Neural progenitor cell (in vitro differentiated cells): ENCODE measurements at regions not wholly inside any gene's neighbourhood (a gene's known extent, or its start where the extent isn't known, plus 50 kb on each side); places are given as distances from the start of the nearest gene placed in this dataset.

Experiments used
- DNase-seq: peaks from one replicate; pipeline ENCODE4 v3.0.0-alpha.2; 2016; ENCODE audit warnings: low spot score
- H2AFZ ChIP-seq: fragments of 200-600 bp; sonication (generic); replicated peaks from 2 replicates; pipeline ENCODE4 v1.6.1; 2016; ENCODE audit warnings: antibody characterized with exemption
- H3F3A ChIP-seq: fragments of 200-600 bp; sonication (generic); 2 replicates; pipeline ENCODE4 v1.6.1; 2016; ENCODE audit warnings: antibody characterized with exemption, low read depth
- H3K27ac ChIP-seq: fragments of 200-600 bp; sonication (generic); 2 replicates; pipeline ENCODE4 v1.5.1; 2016; ENCODE audit warnings: mild to moderate bottlenecking
- H3K27me3 ChIP-seq: fragments of 200-600 bp; sonication (generic); 2 replicates; pipeline ENCODE4 v1.6.1; 2016; ENCODE audit warnings: mild to moderate bottlenecking, moderate library complexity
- H3K36me3 ChIP-seq: fragments of 200-600 bp; sonication (generic); 2 replicates; pipeline ENCODE4 v1.5.1; 2016
- H3K4me1 ChIP-seq: fragments of 200-600 bp; sonication (generic); 2 replicates; pipeline ENCODE4 v1.6.1; 2016; ENCODE audit warnings: mixed run types
- H3K4me2 ChIP-seq: fragments of 200-600 bp; sonication (generic); 2 replicates; pipeline ENCODE4 v1.6.1; 2016
- H3K4me3 ChIP-seq: fragments of 200-600 bp; sonication (generic); 2 replicates; pipeline ENCODE4 v1.5.1; 2016
- H3K79me2 ChIP-seq: fragments of 200-600 bp; sonication (generic); 2 replicates; pipeline ENCODE4 v1.6.1; 2016; ENCODE audit warnings: low read depth
- H3K9ac ChIP-seq: fragments of 200-600 bp; sonication (generic); 2 replicates; pipeline ENCODE4 v1.6.1; 2016
- H3K9me3 ChIP-seq: fragments of 200-600 bp; sonication (generic); 2 replicates; pipeline ENCODE4 v1.5.1; 2016; ENCODE audit warnings: low read depth
- H4K20me1 ChIP-seq: fragments of 200-600 bp; sonication (generic); 2 replicates; pipeline ENCODE4 v1.6.1; 2016; ENCODE audit warnings: low read depth
- H3K27ac Mint-ChIP-seq: 3 replicates; pipeline ENCODE4 v1.8.0; 2021; ENCODE audit warnings: mixed read lengths
- H3K27me3 Mint-ChIP-seq: 2 replicates; pipeline ENCODE4 v1.8.0; 2022; ENCODE audit warnings: low read depth, mild to moderate bottlenecking, inconsistent platforms, moderate library complexity, mixed read lengths; ENCODE audit not compliant: insufficient read depth
- H3K36me3 Mint-ChIP-seq: 3 replicates; pipeline ENCODE4 v1.8.0; 2021; ENCODE audit warnings: mixed read lengths
- H3K4me1 Mint-ChIP-seq: 3 replicates; pipeline ENCODE4 v1.8.0; 2021; ENCODE audit warnings: mixed read lengths
- H3K4me3 Mint-ChIP-seq: 3 replicates; pipeline ENCODE4 v1.8.0; 2021; ENCODE audit warnings: mild to moderate bottlenecking, moderate library complexity, mixed read lengths
- H3K9me3 Mint-ChIP-seq: 3 replicates; pipeline ENCODE4 v1.8.0; 2020; ENCODE audit warnings: mixed read lengths
- EZH2 ChIP-seq: fragments of 200-600 bp; sonication (generic); IDR thresholded peaks from 2 replicates; pipeline ENCODE4 v1.6.1; 2017; ENCODE audit warnings: antibody characterized with exemption, mild to moderate bottlenecking, moderate library complexity
- EZH2phosphoT487 ChIP-seq: fragments of 200-600 bp; sonication (generic); IDR thresholded peaks from 2 replicates; pipeline ENCODE4 v1.6.1; 2017; ENCODE audit warnings: antibody characterized with exemption
- TF ChIP-seq, protein P1 (sequence below): fragments of 200-600 bp; sonication (generic); IDR thresholded peaks from 2 replicates; pipeline ENCODE4 v1.5.1; 2017; ENCODE audit warnings: antibody characterized with exemption, mild to moderate bottlenecking

GRCh38 chr6:8993111-8993510 lies 557.8 kb upstream of the SLC35B3 start:
- no peaks in the 10 kb centered on the region for H3K27me3 Mint-ChIP-seq
- H3K36me3 ChIP-seq: no peaks in the 10 kb centered on the region

DNA sequence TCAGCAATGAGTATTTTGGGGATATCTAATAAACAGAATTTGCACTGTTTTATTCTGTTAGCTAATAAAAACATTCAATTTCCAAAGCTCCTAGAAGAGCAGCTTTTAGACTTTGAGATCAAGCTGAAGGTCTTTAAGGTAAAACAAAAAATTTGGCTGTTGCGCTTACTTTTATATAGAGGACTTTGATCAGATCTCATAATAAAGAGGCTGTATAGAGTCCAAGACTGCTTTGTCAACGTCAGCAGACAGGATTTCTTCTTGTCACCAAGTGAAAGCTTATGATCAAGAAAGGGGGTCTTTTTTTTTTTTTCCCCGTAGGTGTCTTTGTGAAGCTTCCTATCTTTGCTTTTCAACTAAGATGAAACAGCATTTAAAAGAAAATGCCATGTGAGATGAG lies 556.5 kb upstream of the SLC35B3 start:
- Mint-ChIP-seq H3K4me1 (peaks cover 5% of the 10 kb centered on the region), H3K27ac (no peak overlapping the region), H3K4me3 (no peak overlapping the region), H3K27me3 (no peaks in the 10 kb centered on the region), H3K9me3 (no peaks in the 10 kb centered on the region), H3K36me3 (no peaks in the 10 kb centered on the region)
- Histone ChIP-seq H3K4me2 (peak overlapping the region; percentile 8), H2AFZ (peak overlapping the region; percentile 35), H4K20me1 (no peaks in the 10 kb centered on the region), H3K4me1 (peaks cover 10% of the 10 kb centered on the region), H3K9ac (no peak overlapping the region), H3F3A (no peaks in the 10 kb centered on the region), H3K27me3 (no peaks in the 10 kb centered on the region), H3K36me3 (no peaks in the 10 kb centered on the region), H3K27ac (no peak overlapping the region), H3K4me3 (no peak overlapping the region), H3K79me2 (no peaks in the 10 kb centered on the region), H3K9me3 (no peaks in the 10 kb centered on the region)
- no peak for TF ChIP-seq EZH2
- TF ChIP-seq, protein P1, sequence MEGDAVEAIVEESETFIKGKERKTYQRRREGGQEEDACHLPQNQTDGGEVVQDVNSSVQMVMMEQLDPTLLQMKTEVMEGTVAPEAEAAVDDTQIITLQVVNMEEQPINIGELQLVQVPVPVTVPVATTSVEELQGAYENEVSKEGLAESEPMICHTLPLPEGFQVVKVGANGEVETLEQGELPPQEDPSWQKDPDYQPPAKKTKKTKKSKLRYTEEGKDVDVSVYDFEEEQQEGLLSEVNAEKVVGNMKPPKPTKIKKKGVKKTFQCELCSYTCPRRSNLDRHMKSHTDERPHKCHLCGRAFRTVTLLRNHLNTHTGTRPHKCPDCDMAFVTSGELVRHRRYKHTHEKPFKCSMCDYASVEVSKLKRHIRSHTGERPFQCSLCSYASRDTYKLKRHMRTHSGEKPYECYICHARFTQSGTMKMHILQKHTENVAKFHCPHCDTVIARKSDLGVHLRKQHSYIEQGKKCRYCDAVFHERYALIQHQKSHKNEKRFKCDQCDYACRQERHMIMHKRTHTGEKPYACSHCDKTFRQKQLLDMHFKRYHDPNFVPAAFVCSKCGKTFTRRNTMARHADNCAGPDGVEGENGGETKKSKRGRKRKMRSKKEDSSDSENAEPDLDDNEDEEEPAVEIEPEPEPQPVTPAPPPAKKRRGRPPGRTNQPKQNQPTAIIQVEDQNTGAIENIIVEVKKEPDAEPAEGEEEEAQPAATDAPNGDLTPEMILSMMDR: no peak
- no peak for TF ChIP-seq EZH2phosphoT487
- DNase-seq: no peak

More at GRCh38 chr6:8993111-8993510, 557.8 kb upstream of the SLC35B3 start:
- no peak overlapping the region for H3K4me3 Mint-ChIP-seq
- Histone ChIP-seq H4K20me1 (no peaks in the 10 kb centered on the region), H3K4me2 (no peak overlapping the region), H3K9me3 (no peaks in the 10 kb centered on the region), H3K27me3 (no peaks in the 10 kb centered on the region), H3F3A (no peaks in the 10 kb centered on the region), H3K27ac (no peak overlapping the region), H3K9ac (no peak overlapping the region), H3K4me1 (peaks cover 10% of the 10 kb centered on the region), H3K79me2 (no peaks in the 10 kb centered on the region), H2AFZ (no peak overlapping the region), H3K4me3 (no peak overlapping the region)
- H3K4me1 Mint-ChIP-seq: peaks cover 5% of the 10 kb centered on the region
- H3K9me3 Mint-ChIP-seq: no peaks in the 10 kb centered on the region
- no peaks in the 10 kb centered on the region for H3K36me3 Mint-ChIP-seq
- TF ChIP-seq EZH2 (no peak), EZH2phosphoT487 (no peak)
- TF ChIP-seq, protein P1: no peak
- DNase-seq: no peak
- H3K27ac Mint-ChIP-seq: no peak overlapping the region

- Histone ChIP-seq H3K27ac (no peak overlapping the region), H2AFZ (no peak overlapping the region), H3F3A (no peaks in the 10 kb centered on the region), H3K9me3 (no peaks in the 10 kb centered on the region), H3K4me3 (no peak overlapping the region), H3K9ac (no peak overlapping the region), H3K4me2 (no peak overlapping the region), H4K20me1 (no peaks in the 10 kb centered on the region), H3K79me2 (no peaks in the 10 kb centered on the region), H3K36me3 (no peaks in the 10 kb centered on the region), H3K27me3 (no peaks in the 10 kb centered on the region), H3K4me1 (peaks cover 10% of the 10 kb centered on the region)
- Mint-ChIP-seq H3K27me3 (peaks cover 9% of the 10 kb centered on the region), H3K36me3 (no peaks in the 10 kb centered on the region), H3K4me3 (no peak overlapping the region), H3K4me1 (peaks cover 5% of the 10 kb centered on the region), H3K9me3 (no peaks in the 10 kb centered on the region), H3K27ac (no peak overlapping the region)
- no peak for TF ChIP-seq EZH2phosphoT487
- no peak for TF ChIP-seq EZH2
- TF ChIP-seq, protein P1: no peak
- no peak for DNase-seq
Measured at GRCh38 chr6:8990075-8990474, 554.7 kb upstream of the SLC35B3 start.
